Uterus (tissue), 3 donors: ENCODE measurements at regions not wholly inside any gene's neighbourhood (a gene's known extent, or its start where the extent isn't known, plus 50 kb on each side); places are given as distances from the start of the nearest gene placed in this dataset.

Experiments
- DNase-seq, 2 donors: peaks; one replicate each; pipeline ENCODE4 v3.0.0-alpha.2; 2019 to 2020
- H3K27ac ChIP-seq, 2 donors: fragments of 200-600 bp; sonication (generic); 1 replicate in 1 of 2; 2 replicates in 1 of 2; pipeline ENCODE4 v1.5.1; 2016 to 2018
- H3K27me3 ChIP-seq, 2 donors: fragments of 200-600 bp; sonication (generic); one replicate each; pipeline ENCODE4 v1.5.1; 2018 to 2019; ENCODE audit warnings: control low read depth in 1 of 2
- H3K36me3 ChIP-seq, 2 donors: fragments of 200-600 bp; sonication (generic); one replicate each; pipeline ENCODE4 v1.5.1; 2019; ENCODE audit warnings: control low read depth in 1 of 2
- H3K4me1 ChIP-seq, 2 donors: fragments of 200-600 bp; sonication (generic); one replicate each; pipeline ENCODE4 v1.5.1; 2018 to 2019; ENCODE audit warnings: control low read depth in 1 of 2
- H3K4me3 ChIP-seq, 2 donors: fragments of 200-600 bp; sonication (generic); 1 replicate in 1 of 2; 2 replicates in 1 of 2; pipeline ENCODE4 v1.5.1; 2018 to 2019; ENCODE audit warnings: mild to moderate bottlenecking in 1 of 2
- H3K9me3 ChIP-seq, 2 donors: fragments of 200-600 bp; sonication (generic); one replicate each; pipeline ENCODE4 v1.5.1; 2019; ENCODE audit warnings: control low read depth in 1 of 2
- CTCF ChIP-seq, 4 experiments: fragments of 200-600 bp in 2 of 4; fragments of 450-650 bp in 2 of 4; sonication (generic) in 2 of 4; IDR thresholded peaks; one replicate each; pipeline ENCODE4 v1.5.1; 2016 to 2019; ENCODE audit warnings: antibody characterized with exemption in 4 of 4, mild to moderate bottlenecking in 2 of 4, moderate library complexity in 1 of 4
- POLR2A ChIP-seq, 2 donors: fragments of 450-650 bp; IDR thresholded peaks; one replicate each; pipeline ENCODE4 v1.6.1; 2016; ENCODE audit warnings: antibody characterized with exemption in 2 of 2, mild to moderate bottlenecking in 1 of 2, moderate library complexity in 1 of 2
- intact Hi-C: fragments of 100-400 bp; cut with DNase I; formaldehyde crosslinking; loops from one replicate; pipeline ENCODE4 v1.15.1; 2023; ENCODE audit warnings: low total_unique reads
- donor health status: DM: yes; HTN: yes; CAD: no.

GRCh38 chr2:71782323-71782722 lies 329.0 kb downstream of the DYSF start:
- no peaks in the 10 kb centered on the region for H3K4me1 ChIP-seq
- no peaks in the 10 kb centered on the region for H3K9me3 ChIP-seq
- H3K27me3 ChIP-seq = no peaks in the 10 kb centered on the region
- H3K27ac ChIP-seq = no peak overlapping the region
- intact Hi-C loops = no loop called here
- H3K4me3 ChIP-seq = no peak overlapping the region
- no peak for DNase-seq
- TF ChIP-seq POLR2A (IDR thresholded peaks at IDR 0.05) = no peak
- no peak for TF ChIP-seq CTCF (IDR thresholded peaks at IDR 0.05)
- H3K36me3 ChIP-seq = no peaks in the 10 kb centered on the region

- TF ChIP-seq POLR2A (IDR thresholded peaks at IDR 0.05) = no peak
- DNase-seq = no peak
- Histone ChIP-seq H3K36me3 (no peaks in the 10 kb centered on the region), H3K4me1 (no peaks in the 10 kb centered on the region), H3K9me3 (no peaks in the 10 kb centered on the region), H3K27ac (no peak overlapping the region), H3K27me3 (no peaks in the 10 kb centered on the region), H3K4me3 (no peak overlapping the region)
- intact Hi-C loops = no loop called here
These were observed 328.4 kb downstream of the DYSF start for GRCh38 chr2:71781695-71782228.

- H3K4me3 ChIP-seq = no peak overlapping the region
- no peak overlapping the region for H3K27ac ChIP-seq
- no peaks in the 10 kb centered on the region for H3K9me3 ChIP-seq
- TF ChIP-seq POLR2A (IDR thresholded peaks at IDR 0.05) (no peak), CTCF (IDR thresholded peaks at IDR 0.05) (no peak)
- H3K4me1 ChIP-seq = no peaks in the 10 kb centered on the region
- H3K36me3 ChIP-seq = no peaks in the 10 kb centered on the region
- H3K27me3 ChIP-seq = no peaks in the 10 kb centered on the region
- intact Hi-C loops = no loop called here
- no peak for DNase-seq
These were observed 326.8 kb downstream of the DYSF start for GRCh38 chr2:71780162-71780561.

GRCh38 chr2:71779774-71780105 lies 326.4 kb downstream of the DYSF start:
- H3K27ac ChIP-seq = no peak overlapping the region
- H3K4me1 ChIP-seq = no peaks in the 10 kb centered on the region
- TF ChIP-seq POLR2A (IDR thresholded peaks at IDR 0.05) (no peak), CTCF (IDR thresholded peaks at IDR 0.05) (no peak)
- intact Hi-C loops = no loop called here
- no peak for DNase-seq
- no peaks in the 10 kb centered on the region for H3K9me3 ChIP-seq
- no peaks in the 10 kb centered on the region for H3K36me3 ChIP-seq
- H3K27me3 ChIP-seq = no peaks in the 10 kb centered on the region
- H3K4me3 ChIP-seq = no peak overlapping the region

- H3K4me1 ChIP-seq = no peaks in the 10 kb centered on the region
- H3K27ac ChIP-seq = no peak overlapping the region
- no peak for DNase-seq
- intact Hi-C loops = no loop called here
- H3K4me3 ChIP-seq = no peak overlapping the region
- no peaks in the 10 kb centered on the region for H3K9me3 ChIP-seq
- no peaks in the 10 kb centered on the region for H3K36me3 ChIP-seq
- TF ChIP-seq CTCF (IDR thresholded peaks at IDR 0.05) (no peak), POLR2A (IDR thresholded peaks at IDR 0.05) (no peak)
- no peaks in the 10 kb centered on the region for H3K27me3 ChIP-seq
These were observed 325.8 kb downstream of the DYSF start for GRCh38 chr2:71778936-71779773.
